PC-3 (cell line): ENCODE measurements at regions not wholly inside any gene's neighbourhood (a gene's known extent, or its start where the extent isn't known, plus 50 kb on each side); places are given as distances from the start of the nearest gene placed in this dataset.

Source experiments
- CTCF ChIP-seq: fragments of 300-600 bp; sonication (generic); conservative IDR thresholded peaks from 2 replicates; pipeline ENCODE4 v1.5.1; 2017; ENCODE audit warnings: antibody characterized with exemption, low read depth, mild to moderate bottlenecking, low read length
- EZH2 ChIP-seq: fragments of 300-600 bp; sonication (generic); IDR thresholded peaks from one replicate; pipeline ENCODE4 v1.6.1; 2017; ENCODE audit warnings: antibody characterized with exemption, mild to moderate bottlenecking, low read length; ENCODE audit not compliant: unreplicated experiment

- TF ChIP-seq EZH2 (no peak), CTCF (no peak)
Observed at GRCh38 chr6:93827728-93828127, 408.4 kb upstream of the EPHA7 start.
